NT2/D1 (cell line): ENCODE measurements at regions not wholly inside any gene's neighbourhood (a gene's known extent, or its start where the extent isn't known, plus 50 kb on each side); places are given as distances from the start of the nearest gene placed in this dataset.

Source experiments
- SUZ12 ChIP-seq: IDR thresholded peaks from 2 replicates; pipeline ENCODE4 v1.6.1; 2011; ENCODE audit not compliant: insufficient read length, insufficient read depth; ENCODE audit errors: extremely low read depth
- YY1 ChIP-seq: IDR thresholded peaks from 2 replicates; pipeline ENCODE4 v1.6.1; 2011; ENCODE audit not compliant: insufficient read length, insufficient read depth

DNA sequence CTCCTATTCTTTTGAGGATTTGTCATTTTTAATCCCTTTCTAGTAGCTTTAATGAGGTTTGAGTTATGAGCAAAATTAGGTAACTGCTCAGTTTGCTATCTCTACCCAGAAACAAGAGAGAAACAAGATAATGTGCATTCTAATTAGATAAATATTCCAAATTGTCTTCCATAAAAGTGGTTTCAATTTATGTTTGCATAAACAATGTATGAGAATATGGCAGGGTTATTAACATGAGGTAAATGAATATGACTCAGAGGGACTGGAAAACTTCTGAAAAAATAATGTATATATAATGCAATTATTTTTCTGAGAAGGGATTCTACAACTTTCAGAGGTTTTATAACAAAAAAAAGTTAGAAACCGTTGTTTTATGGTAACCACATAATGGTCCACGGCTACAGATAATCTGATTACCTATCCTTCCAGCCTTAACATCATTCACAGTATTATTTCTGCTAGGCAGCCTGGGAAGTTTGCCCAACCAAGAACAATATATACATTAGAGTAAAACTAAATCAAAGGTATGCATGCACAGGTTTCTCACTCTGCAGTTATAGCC lies 101.2 kb downstream of the CRPPA start:
- TF ChIP-seq SUZ12 (no peak), YY1 (no peak)
